NCI-H1092 (cell line): ENCODE measurements at regions not wholly inside any gene's neighbourhood (a gene's known extent, or its start where the extent isn't known, plus 50 kb on each side); places are given as distances from the start of the nearest gene placed in this dataset.

Source experiments
- DNase-seq: peaks from one replicate; lab custom pipeline; 2025; lab: John Stamatoyannopoulos, UW

DNA sequence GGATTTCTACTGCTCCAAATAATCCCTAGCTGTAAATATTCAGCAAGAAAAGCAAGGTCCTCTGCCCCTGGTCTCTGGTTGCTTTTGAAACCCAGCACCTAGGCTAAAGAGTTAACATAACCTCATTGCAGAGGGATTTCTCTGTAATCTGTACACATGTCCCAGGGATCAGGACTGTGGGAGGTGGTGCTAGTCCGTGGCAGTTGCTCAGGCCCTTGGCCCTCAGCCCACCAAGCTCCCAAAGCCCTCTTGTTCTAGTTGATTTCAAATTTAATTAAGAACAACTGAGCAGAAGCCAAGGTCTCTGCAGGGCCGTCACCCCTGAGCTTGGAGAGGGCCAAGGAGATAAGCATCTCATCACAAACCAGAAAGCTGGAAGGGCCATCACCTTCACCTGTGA, 181.1 kb downstream of the SOX9 start:
- DNase-seq: no peak

DNA sequence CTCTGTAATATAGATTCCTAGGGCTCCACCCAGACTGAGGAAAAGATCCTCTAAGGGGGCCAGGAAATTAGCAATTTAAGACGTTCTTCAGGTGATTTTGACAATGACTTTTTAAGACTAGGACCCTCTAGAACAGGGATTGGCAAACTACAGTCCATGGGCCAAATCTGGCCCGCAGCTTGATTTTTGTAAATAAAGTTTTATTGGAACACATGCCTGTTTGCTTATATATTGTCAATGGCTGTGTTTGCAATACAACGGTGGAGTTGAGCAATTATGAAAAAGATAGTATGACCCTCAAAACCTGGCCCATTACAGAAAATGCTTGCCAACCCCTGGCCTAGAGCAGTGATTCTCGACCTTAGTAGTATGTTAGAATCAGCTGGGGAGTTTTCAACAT, 181.9 kb downstream of the SOX9 start:
- DNase-seq: no peak

DNA sequence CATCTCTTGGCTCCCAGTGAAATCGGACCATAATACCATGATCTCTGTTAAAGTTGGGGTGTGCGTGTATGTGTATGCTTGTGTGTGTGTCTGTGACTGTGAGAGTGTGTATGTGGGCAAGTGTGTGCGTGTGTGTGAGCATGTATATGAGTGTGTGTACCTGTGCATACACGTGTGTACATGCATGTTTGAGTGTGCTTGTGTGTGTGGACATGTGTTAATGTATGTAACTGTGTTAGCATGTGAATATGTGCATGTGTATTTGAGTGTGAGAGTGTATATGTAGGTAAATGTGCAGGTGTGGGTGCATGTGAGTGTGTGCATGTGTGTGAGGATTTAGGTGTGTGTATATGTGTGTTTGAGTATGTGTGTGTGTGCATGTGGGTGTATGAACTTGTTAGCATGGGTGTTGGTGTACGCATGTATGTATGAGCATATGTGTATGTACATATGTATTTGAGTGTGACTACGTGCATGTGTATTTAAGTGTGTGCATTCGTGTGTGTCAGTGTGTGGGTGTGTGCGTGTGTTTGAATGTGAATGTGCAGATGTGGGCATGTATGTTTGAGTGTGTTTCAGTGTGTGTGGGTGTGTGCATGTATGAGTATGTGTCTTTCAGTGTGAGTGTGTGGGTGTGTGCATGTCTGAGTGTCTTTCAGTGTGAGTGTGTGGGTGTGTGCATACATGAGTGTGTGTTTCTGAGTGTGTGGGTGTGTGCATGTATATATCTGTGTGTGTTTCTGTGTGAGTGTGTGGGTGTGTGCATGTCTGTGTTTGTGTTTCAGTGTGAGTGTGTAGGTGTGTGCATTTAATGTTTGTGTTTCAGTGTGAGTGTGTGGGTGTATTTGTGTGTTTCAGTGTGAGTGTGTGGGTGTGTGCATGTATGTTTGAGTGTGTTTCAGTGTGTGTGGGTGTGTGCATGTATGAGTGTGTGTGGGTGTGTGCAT, 183.2 kb downstream of the SOX9 start:
- DNase-seq: no peak

DNA sequence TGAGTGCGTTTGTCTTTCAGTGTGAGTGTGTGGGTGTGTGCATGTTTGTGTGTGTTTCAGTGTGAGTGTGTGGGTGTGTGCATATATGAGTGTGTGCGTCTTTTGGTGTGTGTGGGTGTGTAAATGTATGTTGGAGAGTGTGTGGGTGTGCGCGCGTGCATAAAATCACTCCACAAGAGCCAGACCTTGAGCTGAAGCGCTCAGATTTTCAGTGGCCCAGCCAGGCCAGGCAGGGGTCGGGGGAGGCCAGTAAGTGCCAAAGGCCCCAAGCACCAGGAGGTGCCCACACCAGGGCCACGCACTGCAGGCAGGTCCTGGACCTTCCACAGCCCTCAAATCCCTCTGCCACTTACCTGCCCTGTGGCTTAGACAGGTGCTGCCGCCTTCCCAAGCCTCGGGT, 184.0 kb downstream of the SOX9 start:
- DNase-seq: no peak

DNA sequence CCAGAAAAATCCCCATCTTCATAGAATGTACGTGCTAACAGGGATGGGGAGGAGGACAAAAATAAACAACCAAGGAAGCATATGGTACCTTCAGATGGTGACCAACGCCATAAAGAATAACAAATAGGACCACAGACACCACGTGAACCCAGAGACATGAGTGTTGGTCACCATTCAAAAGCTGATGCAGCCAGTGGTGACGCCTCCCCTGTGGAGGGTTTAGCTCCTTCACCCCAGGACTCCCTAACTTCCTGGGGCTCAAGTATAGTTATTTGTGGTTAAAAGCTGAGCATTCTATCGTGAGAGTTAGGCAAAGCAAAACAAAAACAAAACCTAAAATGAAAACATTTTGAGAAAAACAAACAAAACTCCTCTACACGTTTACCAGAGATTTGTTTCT, 184.7 kb downstream of the SOX9 start:
- DNase-seq: no peak

DNA sequence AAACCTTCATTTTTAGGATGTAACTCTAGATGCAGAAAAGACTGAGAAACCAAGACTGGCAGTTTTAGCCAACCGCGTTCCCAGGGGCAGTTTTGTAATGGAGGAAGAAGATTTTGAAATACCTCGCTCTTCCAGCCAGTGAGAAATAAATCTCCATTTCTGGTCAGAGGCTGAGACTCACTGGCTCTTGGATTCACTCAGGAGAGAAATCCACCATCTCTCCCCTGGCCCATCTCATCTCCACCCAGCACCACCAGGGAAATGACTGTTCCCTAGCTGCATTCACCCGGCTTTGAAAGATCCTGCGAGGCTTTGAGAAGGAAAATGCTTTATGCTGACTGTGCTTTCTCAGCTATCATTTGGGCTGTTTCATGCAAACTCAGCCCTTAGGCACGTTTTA, 185.2 kb downstream of the SOX9 start:
- DNase-seq: no peak

DNA sequence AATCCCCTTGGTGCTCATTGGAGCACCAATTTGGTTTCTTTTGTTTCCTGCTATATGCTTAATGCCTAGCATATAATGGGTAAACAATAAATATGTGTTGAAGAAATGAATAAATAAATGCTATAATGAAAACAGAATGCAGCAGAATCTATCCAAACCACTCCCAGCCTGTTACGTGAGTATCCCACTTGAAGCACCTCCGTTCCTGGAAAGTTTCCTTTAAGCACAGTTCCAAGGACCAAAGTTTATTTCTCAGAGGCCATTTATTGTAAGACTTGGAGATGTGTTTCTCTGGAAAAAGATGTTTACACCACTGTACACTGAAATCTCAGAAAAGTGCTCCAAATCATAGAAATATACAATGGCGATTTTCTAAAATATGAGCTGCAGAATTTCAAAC, 187.0 kb downstream of the SOX9 start:
- DNase-seq: no peak

DNA sequence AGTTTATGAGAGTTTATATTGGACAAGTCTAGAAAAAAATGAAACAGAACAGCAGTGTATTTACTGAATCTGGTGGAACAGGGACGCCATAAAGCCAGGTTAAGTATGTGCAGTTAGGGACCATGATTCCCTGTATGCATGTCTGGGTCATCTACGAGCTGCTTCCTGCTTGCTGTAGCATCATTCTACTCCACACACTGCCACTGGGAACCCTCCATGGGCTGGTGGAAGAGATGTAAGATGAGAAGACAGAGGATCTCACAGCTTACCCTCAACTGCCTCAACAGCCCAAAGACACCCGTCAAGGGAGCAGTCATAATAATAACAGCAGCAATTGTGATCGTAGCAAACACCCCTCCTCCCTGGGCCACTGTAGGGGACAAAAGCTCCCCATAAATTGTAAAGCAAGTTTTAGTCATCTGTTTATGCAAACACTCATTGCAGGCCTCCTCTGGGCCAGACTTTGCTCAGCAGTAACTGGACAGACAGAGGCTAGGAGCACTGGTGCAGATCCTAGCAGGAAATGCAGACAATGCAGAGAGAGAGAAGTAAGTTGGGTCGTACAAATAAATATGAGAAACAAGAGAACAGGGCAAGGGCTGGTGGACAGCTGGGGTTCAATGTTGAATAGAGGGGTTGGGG, 188.0 kb downstream of the SOX9 start:
- no peak for DNase-seq

DNA sequence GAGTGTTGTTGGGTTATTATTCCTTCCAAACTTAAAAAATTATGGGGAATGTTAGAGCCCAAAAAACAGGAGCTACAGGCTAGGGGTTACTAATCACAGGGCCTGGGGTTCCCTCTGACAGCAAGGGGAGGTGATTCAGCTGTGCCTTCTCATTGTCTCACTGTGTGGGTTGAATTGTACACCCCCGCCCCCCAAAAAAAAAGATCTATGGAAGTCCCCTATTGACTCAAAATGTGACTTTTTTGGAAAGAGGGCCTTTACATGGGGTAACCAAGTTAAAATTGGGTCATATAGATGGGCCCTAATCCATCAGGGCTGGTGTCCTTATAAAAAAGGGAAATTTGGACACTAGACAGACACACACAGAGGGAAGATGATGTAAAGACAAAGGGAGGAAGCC, 190.2 kb downstream of the SOX9 start:
- DNase-seq: no peak

DNA sequence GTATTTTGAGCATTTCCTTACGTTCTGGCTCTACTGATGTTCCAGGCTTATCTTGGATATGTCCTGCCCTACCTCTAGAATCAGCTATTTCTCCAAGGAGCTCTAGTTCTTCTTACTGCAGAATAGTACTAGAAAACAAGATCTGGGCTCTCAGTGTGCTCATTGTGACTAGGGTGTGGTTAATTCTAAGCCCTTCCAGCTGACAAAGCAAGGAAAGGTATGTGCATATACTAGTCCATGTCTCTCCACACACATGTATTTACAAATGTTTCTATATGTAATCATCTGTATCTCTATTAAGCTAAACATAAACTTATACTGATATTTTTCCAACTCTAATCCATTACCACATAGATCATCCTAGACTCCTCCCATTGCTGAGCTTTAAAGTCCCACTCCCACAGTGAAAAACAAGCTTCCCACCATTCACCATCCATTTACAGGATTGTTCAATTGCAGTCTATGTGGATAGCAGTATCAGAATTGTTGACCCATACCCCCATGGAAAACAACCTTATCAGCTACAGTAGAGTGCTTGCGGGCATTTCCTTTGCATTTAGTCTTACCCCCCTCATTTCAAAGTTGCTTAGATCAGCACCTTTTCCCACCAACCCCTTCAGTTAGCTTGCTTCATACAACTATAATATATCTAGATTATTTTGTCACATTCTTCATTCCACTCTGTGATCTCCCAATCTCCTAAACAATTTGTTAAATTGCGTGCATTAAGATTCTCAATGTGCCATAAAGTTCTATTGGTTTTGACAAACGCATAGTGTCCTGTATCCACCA, 194.5 kb downstream of the SOX9 start:
- DNase-seq: no peak

DNA sequence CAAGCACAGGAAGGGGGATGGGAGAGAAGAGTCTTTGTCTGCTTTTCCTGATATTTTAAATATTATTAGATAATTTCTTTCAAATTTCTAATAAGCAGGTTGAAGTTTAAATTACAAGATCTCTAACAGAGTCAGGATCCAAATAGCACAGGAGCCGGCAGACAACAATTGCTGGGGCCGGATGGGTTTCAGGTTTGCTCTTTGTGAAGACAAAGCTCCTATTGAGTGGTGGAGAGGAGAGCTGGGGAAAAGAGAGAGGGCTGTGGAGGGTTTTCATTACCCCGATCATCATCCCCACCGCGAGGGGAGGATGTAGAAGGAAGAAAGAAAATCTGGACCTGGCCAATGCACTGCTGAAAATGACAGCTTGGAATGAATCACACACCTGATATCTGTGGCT, 197.3 kb downstream of the SOX9 start:
- no peak for DNase-seq

DNA sequence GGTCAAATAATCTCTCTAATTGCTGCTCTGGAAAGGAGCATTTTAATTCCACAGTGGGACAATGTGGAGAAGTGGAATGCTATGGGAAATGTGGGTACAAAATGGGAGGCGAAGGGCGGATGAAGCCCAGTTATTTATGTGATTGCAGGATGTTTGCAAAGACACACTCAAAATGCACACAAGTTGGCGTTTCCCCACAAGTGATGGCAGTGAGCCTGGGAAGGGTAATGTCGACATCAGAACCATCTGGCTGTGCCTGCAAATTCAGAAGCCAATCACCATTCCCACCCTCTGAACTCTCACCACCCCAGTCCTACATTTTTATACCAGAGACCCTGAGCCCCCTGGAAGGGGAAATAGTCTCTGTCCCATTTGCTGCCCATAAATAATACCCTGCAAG, 201.1 kb downstream of the SOX9 start:
- DNase-seq: no peak

DNA sequence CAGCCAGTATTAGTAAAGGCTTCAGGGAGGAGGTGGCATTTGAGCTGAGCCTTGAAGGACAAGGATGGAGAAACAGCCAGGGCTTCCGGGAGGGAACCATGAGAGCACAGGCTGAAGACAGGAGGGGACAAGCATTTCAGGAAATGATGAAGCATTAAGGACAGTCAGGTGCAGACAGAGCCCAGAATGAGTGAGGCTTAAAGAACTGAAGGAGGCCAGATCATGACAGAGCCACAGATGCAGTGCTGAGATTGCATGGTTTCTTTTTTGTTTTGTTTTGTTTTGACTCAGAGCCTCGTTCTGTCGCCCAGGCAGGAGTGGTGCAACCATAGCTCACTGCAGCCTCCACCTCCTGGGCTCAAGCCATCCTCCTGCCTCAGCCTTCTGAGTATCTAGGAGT, 211.5 kb downstream of the SOX9 start:
- DNase-seq: no peak

DNA sequence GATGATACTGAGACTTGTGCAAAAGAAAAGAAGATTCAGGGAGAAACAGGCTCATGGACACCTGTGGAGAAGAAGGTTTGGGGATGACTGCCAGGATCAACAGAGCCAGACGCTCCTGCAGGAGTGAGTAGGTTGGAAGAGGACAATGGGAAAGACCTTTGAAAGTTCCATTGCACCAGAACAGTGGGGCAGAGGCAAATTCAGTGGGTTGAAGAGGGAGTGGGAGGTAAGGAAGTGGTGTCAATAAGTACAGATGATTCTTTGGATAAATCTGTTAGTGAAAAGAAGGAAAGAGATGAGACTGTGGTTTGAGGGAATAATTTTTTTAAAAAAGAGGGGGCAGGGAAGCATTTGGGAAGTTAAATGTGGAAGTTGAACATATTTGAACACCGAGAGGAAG, 212.8 kb downstream of the SOX9 start:
- DNase-seq: no peak

DNA sequence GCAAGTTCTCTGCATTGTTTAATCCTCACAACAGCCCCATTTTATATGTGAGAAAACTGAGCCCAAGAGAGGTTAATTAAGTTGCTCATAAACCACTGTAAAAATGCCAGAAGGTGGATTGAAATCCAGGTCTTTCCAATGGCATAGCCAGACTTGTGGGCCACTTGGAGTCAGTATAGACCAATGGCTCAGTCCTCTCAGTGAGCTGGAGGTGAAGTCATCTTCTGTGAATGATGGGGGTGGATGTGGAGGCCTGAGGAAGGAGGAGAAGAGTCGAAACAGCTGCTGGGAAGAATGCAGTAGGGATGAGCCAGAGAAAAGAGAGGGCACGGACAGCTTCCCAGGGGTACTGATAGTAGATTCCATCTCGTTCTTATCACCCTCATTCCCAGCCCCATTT, 213.4 kb downstream of the SOX9 start:
- no peak for DNase-seq

DNA sequence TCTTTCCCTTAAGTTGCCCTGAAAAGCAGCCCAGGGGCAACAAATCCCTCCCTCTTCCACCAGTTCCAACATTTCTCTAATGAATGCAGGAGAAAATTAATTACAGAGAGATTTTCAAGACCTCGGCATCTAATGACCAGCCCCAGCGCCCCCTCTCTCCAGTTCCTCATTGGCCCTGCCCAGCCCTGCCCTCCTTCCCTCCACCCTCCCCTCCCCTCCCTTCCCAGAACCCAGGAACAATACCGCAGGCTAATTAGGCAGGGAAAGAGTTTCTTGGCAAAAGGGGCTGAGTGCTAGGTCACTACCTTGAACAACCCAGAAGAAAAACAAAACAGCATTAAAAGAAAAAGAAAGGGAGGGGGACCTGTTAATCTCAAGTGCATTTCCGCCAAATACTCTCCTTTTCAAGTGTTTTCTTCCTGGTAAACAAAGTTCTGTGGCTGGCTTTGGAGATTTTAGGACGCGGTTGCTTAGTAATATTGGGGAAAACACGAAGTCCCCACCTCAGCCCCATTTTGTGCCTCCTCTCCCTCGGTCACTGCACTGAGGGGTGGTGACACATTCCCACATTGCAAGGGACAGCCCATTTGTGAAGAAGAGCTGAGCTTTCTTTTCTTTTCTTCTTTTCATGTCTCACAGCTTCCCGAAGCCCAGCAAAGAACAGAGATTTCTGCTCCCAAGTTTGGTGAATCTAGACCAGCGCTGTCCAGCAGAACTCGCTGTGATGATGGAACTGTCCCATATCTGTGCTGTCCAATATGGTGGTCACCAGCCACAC, 215.4 kb downstream of the SOX9 start:
- no peak for DNase-seq

DNA sequence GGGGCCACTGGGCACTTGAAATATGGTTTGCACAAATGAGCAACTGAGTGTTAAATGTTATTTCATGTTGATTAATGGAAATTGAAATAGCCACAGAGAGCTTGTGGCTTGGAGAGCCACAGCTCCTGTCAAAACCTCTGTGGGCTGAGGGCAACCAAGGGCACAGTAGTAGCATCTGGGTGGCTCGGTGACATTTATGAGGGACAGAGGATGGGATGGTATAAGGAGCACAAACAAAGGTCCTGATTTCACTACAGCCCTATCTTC, 215.9 kb downstream of the SOX9 start:
- DNase-seq: no peak

DNA sequence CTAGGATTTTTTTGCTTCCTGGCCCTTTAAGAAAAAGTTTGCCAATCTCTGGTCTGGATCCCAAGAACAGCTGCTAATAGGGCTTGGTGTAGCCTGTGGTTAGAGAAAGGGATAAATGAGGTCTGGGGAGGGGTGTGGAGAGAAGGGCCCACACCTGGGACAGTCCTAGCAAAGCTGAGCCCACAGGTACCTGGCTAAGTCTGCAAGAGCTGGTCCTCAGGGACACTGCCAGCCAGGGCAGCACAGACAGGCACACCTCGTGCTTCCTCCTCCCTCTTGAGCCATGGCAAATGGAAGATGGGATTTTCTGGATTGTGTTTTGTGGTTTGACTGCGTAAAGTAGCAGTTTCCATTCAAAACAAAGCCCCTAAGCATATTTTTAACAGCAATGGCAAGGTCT, 217.5 kb downstream of the SOX9 start:
- no peak for DNase-seq

DNA sequence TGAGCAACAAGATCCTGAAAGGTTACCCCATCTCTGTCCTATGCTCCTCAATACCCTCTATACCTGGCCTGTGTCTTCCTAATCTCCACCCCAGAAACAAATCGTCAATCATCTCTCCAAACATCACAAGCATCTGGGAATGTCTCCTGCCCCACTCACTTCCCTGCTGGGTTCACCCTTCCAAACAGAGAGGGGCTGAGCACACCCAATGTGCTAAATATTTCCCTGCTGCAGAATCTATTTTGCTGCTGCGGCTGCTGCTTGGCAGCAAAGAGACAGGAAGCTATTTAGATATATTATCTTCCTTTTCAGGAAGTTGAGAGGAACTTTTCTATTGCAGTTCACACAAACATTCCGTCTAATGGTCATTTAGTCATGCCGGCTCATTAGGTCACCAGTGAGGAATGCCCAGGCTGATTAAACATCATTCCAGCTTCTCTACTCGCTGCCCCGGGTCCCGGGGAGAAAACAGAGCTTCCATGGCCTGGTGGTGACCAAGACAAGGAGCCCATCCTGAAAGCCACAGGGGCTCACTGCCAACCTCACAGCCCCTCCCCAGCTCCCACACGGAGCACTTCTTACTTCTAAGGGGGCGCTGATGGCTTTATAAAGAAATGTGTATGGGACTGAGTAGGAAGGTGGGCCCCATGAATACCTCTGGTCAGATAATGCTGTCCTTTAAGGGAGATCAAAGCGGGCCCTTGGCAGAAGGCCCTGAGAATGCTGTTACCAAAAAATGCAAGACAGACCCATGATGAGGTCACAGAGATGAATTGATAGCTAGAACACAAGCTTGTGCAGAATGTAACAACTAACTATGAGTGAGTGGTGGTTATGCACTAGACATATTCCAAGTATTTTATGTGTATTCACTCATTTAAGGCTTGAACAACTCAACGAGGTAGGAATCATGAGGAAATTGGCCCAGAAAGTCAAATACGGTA, 218.3 kb downstream of the SOX9 start:
- DNase-seq: no peak

DNA sequence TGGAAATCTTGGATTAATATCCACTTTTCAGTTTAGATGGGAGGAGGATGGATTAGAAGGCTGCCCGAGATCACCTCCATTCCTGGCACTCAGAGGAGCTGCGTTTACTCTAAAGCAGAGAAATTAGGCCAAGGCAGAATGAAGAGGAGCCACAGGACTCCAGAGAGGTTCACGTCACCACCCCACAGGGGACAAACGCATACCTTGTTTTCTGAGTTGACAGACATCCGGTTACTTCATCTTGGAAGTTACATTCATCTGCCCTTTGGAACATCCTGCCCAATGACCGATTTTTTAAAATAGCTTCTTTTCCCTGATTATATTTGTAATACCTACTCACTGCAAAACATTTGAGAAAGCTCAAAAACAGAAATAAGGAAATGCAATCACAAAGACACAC, 220.0 kb downstream of the SOX9 start:
- DNase-seq: no peak

DNA sequence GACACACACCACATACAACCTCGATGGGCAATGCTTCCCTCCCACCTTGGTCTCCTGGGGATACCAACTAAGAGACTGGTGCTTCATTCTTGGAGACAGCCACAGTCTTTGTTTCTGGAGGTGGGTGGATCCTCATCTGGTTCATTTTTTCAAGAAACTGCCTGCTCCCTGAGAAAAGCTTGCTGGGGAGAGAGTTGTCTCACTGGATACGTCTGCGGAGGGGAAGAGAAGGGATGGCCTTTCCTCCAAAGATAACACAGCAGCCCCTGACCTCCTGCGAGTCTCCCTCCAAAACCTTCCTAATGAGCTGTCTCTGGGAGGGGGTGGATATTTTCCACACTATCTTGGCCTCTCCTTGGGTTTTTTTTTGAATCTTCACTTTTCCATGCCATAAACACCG, 221.2 kb downstream of the SOX9 start:
- DNase-seq: no peak
